ENCODE measurements at regions not wholly inside any gene's neighbourhood (a gene's known extent, or its start where the extent isn't known, plus 50 kb on each side); places are given as distances from the start of the nearest gene placed in this dataset.
"Not testable (repeated sequence)": the region's sequence is repeated elsewhere in the genome, so short reads cannot be mapped to it uniquely, and the experiment has no call there.

- DNase-seq = no peak
These were observed 52.6 kb upstream of the RUFY1 start for GRCh38 chr5:179497636-179498340.

DNA sequence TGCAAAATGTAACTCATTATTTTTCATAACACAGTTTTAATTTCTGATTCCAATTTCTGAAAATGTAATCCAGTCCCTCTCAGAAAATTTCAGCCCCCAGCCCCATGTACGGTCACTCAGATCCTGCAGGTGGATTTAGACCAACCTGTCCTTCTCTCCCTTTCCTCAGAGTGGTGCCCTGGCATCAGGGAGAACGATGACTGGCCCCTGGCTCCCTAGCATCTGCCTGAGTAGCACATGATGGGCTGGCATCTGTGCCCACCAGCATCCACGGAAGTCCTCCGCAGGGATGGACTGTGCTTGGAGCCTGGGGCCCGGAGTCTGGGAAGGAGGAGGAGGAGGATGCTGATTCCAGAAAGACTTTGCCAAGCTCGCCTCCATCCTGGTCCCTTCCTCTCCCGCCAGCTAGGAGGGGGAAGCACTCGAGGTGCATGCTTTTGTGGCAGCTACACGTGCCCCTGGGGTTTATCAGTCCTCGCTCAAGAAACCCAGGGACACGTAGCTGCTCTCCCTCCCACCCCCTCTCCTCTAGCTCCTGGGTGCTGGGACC is 54.4 kb upstream of the RUFY1 start:
- peak; percentile 35 for DNase-seq

GRCh38 chr5:179494774-179495526 is 55.4 kb upstream of the RUFY1 start:
- no peak for DNase-seq

DNA sequence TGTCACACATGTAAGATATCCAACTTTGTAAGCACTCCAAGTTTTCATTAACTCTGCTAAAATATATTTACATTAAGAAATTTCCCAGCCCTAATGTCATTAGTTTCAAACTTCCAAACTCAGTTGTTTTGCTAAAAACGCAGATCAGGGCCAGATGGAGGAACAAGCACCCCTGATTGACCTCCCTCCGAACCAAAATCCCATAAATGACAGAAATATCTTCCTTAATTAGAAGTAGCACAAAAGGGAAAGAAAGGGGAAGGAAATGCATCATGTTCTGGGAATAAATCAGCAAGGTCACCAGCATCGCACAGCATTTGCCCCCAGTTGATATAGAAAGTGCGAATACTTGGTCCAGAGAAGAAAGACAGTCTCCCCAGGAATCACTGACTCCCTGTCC is 61.4 kb upstream of the RUFY1 start:
- DNase-seq = no peak

- DNase-seq = peak; percentile 27
These were observed 61.9 kb upstream of the RUFY1 start for GRCh38 chr5:179488491-179488890.

DNA sequence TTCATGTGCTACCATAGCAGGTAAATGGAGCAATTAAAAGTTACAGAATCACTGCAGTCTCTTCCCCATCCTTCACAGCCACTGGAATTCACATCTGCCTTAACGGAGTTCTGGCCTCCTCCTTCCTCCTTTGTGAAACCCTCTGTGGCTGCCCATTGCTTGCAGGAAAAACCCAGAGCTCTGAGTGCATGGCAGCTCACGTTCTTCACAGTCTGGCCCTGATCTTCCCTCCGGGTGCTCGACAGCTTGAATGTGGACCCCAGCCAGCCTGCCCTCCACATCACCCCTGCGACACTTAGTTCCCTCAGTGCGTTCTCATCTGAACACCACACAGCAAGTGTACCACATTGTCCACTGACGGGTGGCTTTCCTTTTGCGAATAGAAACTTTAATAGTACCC is 63.2 kb upstream of the RUFY1 start:
- DNase-seq = no peak

DNA sequence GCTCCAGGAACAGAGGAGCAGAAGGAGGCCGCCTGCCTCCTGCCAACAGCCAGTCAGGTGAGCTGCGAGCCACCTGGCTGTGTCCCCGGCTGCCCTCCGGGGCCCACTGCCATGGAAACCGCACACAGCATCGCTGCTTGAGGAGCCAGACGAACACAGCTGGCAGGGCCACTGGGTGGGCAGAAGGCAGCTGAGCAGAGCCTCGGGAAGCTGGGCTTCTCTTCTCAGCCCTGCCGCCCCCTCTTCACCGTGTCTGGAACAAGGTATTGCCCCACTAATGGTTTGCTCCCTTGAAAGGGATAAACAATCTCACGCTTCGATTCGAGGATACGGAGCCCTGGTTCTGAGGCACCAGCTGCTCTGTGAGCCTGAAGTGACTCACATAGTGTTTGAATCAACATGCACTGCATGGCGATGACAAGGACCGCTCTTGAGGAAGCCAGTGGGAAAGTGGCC is 63.7 kb upstream of the RUFY1 start:
- DNase-seq = no peak

GRCh38 chr5:179485845-179486575 is 64.3 kb upstream of the RUFY1 start:
- DNase-seq = no peak

DNA sequence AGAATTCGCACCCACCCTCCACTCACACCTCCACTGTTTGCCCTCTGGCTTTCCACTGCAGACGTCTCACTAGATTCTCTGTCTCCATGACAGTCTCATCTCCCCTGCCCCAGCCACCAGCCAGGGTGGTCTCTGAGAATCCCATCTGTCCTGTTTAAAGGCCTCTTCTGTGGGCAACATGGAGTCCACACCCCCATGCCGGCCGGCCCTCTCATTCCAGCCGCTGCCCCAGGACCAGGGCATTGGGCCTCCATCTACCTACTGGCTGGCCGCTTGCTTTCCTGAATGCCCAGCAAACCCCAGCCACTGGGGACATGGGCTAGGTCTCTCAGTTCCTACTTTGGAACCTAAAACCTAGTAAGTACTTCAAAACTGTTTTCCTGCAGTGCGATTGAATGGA is 65.6 kb upstream of the RUFY1 start:
- DNase-seq = no peak

DNA sequence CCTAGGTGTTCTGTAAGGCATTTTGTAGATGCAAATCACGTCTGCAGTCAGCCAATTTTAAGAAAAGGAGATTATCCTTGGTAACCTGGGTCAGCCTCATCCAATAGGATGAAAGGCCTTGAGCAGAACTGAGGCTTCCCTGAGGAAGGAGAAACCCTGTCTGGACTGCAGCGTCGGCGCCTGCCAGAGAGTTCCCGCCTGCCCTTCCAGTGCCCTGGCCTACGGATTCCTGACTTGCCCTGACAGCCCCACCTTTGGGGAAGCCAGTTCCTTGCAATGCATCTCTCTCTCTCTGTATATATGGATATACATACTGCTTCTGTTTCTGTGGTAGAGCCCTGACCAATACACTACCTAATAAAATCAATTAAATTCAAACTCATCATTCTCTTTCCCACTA is 66.2 kb upstream of the RUFY1 start:
- DNase-seq = no peak

DNA sequence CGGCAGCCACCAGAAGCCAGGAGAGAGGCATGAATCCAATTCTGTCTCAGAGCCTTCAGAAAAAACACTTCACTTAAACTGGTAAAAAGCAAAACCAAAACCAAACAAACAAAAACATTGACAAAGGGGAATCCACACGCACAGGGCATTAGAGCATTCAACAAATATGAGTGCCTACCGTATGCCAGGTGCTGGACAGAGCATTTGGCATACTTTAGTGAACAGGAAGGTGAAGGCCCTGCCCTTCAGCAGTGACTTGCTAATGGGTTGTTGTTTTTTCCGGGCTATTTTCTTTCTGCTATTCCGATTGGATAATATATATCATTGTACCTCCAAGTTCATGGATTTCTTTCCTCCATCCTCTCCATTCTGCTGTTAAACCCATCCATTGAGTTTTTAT is 71.7 kb upstream of the RUFY1 start:
- DNase-seq = no peak

DNA sequence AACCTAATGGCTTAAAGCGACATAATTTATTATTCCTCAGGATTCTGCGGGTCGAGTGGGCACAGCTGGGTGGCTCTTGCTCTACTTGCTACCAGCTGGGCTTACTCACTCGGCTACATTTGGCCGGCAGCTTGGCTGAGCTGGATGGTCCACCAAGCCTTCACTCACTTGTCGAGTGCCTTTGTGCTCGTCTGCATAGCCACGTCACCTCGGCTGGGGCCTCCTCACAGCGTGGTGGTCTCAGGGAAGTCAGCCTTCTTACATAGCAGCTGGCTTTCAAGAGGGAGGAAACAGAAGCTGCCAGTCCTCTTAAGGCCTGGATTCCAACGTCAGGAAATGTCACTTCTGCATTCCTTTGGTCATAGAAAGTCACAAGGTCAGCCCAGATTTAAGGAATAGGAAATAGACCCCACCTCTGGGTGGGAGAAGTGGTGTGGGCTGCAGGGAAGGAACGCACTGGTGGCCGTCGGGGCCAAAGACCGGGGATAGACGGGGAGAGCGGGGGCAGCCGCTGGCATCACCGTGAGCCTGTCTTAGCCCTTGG is 75.1 kb upstream of the RUFY1 start:
- DNase-seq = peak; percentile 24

DNA sequence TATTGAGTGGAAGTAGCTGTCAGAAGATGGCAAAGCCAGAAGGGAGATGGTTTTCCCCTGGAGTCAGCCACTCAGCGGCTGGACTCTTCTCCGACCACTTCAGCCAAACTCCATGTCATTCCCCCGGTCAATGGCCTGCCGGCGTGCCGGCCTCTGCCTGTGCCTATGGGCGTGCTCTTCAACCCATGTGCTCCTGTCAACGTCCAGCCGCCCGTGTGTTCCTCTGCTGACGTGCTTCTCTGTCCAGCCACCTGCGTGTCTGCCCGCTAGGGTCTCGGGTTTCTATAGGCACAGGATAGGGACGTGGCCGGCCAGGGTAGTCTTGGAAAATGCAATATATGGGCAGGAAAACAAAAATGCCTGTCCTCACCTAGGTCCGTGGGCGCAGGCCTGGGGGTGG is 77.7 kb upstream of the RUFY1 start:
- no peak for DNase-seq

GRCh38 chr5:179472174-179472573 is 78.2 kb upstream of the RUFY1 start:
- DNase-seq = peak; percentile 55

- no peak for DNase-seq
These were observed 80.2 kb upstream of the RUFY1 start for GRCh38 chr5:179470201-179470600.

GRCh38 chr5:179468696-179469095 is 81.7 kb upstream of the RUFY1 start:
- no peak for DNase-seq

DNA sequence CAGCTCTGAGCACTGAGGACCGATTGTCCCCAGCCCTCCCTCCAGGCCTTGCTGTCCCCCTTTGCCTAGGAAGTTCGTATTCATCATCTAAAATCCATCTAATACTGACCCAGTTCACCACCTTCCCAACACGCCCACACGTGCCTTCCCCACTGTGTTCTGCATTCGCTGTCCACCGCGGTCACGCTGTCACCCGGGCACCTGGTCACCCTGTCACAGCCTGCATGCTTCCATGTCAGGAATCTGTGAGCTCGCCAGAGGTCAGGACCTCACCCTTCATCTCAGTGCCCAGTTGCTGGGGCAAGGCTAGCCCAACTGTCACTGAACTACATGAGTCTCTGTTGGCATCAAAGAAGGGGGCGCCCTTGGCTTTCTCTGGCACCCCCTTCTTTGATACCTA is 82.9 kb upstream of the RUFY1 start:
- no peak for DNase-seq

GRCh38 chr5:179464631-179465030 is 85.7 kb upstream of the RUFY1 start:
- no peak for DNase-seq

DNA sequence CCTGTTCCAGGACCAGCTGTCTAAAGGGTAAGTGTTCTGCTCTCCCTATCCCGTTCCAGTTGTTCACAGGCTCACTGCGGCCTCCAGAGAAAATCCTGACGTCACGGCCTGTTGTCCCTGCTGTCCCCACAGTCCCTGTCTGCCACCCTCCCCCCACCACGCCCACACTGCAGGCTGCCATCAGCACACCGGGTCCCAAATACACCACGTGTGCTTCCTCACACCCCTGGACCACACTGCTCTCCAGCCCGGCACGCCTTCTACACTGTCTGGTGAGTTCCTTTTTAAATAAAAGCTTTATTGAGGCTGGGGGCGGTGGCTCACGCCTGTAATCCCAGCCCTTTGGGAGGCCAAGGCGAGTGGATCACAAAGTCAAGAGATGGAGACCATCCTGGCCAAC is 88.3 kb upstream of the RUFY1 start:
- DNase-seq = no peak

- no peak for DNase-seq
These were observed 88.8 kb upstream of the RUFY1 start for GRCh38 chr5:179461576-179461975.

GRCh38 chr5:179459771-179460170 is 90.6 kb upstream of the RUFY1 start:
- no peak for DNase-seq

DNA sequence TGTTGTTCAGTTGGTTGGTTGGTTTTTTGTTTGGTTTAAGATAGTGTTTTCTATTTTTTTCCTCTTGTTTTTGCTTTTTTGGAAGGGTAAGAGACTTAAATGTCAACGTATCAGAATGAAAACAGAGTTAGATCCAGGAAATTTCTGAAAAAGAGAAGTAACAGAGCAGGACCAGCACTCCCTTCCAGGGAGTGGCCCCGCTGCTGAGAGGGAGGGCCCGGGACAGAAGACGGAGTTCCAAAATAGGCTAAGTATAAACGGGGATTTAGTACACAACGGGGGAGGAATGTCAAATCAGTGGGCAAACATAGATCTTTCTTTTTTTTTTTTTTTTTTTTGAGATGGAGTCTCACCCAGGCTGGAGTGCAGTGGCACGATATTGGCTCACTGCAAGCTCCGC is 92.7 kb upstream of the RUFY1 start:
- no peak for DNase-seq

GRCh38 chr5:179456075-179456474 is 94.3 kb upstream of the RUFY1 start:
- DNase-seq = not testable (repeated sequence)
